GM21723 (cell line): ENCODE measurements at regions not wholly inside any gene's neighbourhood (a gene's known extent, or its start where the extent isn't known, plus 50 kb on each side); places are given as distances from the start of the nearest gene placed in this dataset.
"Not testable (repeated sequence)": the region's sequence is repeated elsewhere in the genome, so short reads cannot be mapped to it uniquely, and the experiment has no call there.

Experiments
- ATAC-seq: cut with Tn5 transposase; IDR thresholded peaks from one replicate; pipeline ENCODE4 v1.9.1; 2021; ENCODE audit warnings: mild to moderate bottlenecking, moderate library complexity; ENCODE audit not compliant: unreplicated experiment

GRCh38 chr2:2655453-2656114 lies 324.5 kb upstream of the MYT1L start:
- ATAC-seq = no peak

GRCh38 chr2:2653231-2653630 lies 322.2 kb upstream of the MYT1L start:
- no peak for ATAC-seq

- no peak for ATAC-seq
Measured at GRCh38 chr2:2650608-2651375, 319.7 kb upstream of the MYT1L start.

- no peak for ATAC-seq
Measured at GRCh38 chr2:2649109-2650072, 318.3 kb upstream of the MYT1L start.

GRCh38 chr2:2648094-2648493 lies 317.0 kb upstream of the MYT1L start:
- no peak for ATAC-seq

- no peak for ATAC-seq
Measured at GRCh38 chr2:2647141-2647541, 316.1 kb upstream of the MYT1L start.

- ATAC-seq = no peak
Measured at GRCh38 chr2:2646433-2647051, 315.5 kb upstream of the MYT1L start.

GRCh38 chr2:2645162-2645855 lies 314.2 kb upstream of the MYT1L start:
- ATAC-seq = no peak

- ATAC-seq = not testable (repeated sequence)
Measured at GRCh38 chr2:2644751-2645150, 313.7 kb upstream of the MYT1L start.

GRCh38 chr2:2644040-2644439 lies 313.0 kb upstream of the MYT1L start:
- ATAC-seq = no peak

GRCh38 chr2:2642906-2643890 lies 312.1 kb upstream of the MYT1L start:
- no peak for ATAC-seq

- ATAC-seq = no peak
Measured at GRCh38 chr2:2641541-2642410, 310.7 kb upstream of the MYT1L start.

GRCh38 chr2:2640818-2641217 lies 309.7 kb upstream of the MYT1L start:
- no peak for ATAC-seq

- no peak for ATAC-seq
Measured at GRCh38 chr2:2640371-2640770, 309.3 kb upstream of the MYT1L start.

GRCh38 chr2:2639251-2640139 lies 308.4 kb upstream of the MYT1L start:
- no peak for ATAC-seq

- no peak for ATAC-seq
Measured at GRCh38 chr2:2638547-2639220, 307.6 kb upstream of the MYT1L start.

GRCh38 chr2:2636813-2637212 lies 305.7 kb upstream of the MYT1L start:
- ATAC-seq = no peak
